Prostate gland (tissue), 2 donors: ENCODE measurements at regions not wholly inside any gene's neighbourhood (a gene's known extent, or its start where the extent isn't known, plus 50 kb on each side); places are given as distances from the start of the nearest gene placed in this dataset.

Experiments
- CTCF ChIP-seq, 4 experiments: fragments of 200-600 bp in 2 of 4; fragments of 450-650 bp in 2 of 4; sonication (generic) in 2 of 4; IDR thresholded peaks; 1 replicate in 3 of 4; 2 replicates in 1 of 4; pipeline ENCODE4 v1.5.1; 2016 to 2019; ENCODE audit warnings: antibody characterized with exemption in 4 of 4, mild to moderate bottlenecking in 2 of 4, moderate library complexity in 2 of 4
- POLR2A ChIP-seq: fragments of 450-650 bp; IDR thresholded peaks from one replicate; pipeline ENCODE4 v1.6.1; 2016; ENCODE audit warnings: antibody characterized with exemption, mild to moderate bottlenecking

DNA sequence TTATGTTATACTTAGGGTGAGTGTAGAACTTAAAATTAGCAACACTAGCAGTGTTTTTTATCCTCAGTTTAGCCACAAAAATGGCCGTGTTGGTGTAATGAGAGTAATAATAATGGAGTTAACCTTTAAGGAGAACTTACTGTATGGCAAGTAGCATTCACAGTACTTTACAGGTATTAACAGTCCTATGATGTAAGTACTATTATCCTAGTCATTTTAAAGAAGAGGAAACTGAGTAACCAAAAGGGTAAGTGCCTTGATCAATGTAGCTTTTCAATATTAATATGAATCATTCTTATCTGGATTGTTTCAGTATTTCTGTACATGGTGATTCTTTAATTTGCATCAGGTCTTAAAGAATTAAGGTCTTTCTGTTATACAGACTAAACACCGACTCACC lies 170.3 kb downstream of the CD47 start:
- no peak for TF ChIP-seq CTCF (IDR thresholded peaks at IDR 0.05)
- TF ChIP-seq POLR2A, result no peak
